HG03575 (cell line): ENCODE measurements at regions not wholly inside any gene's neighbourhood (a gene's known extent, or its start where the extent isn't known, plus 50 kb on each side); places are given as distances from the start of the nearest gene placed in this dataset.
A peak's percentile ranks its signal among the peaks of the same experiment; 100 is the strongest.

Experiments used
- ATAC-seq: cut with Tn5 transposase; IDR thresholded peaks from one replicate; pipeline ENCODE4 v1.9.1; 2021; ENCODE audit not compliant: unreplicated experiment, insufficient number of reproducible peaks, low FRiP score; ENCODE audit errors: extremely low read depth

GRCh38 chr22:25388866-25389540 is 169.6 kb downstream of the CRYBB2 start:
- ATAC-seq: no peak

- no peak for ATAC-seq
Observed at GRCh38 chr22:25389541-25389919, 170.1 kb downstream of the CRYBB2 start.

GRCh38 chr22:25390297-25391240 is 171.1 kb downstream of the CRYBB2 start:
- ATAC-seq: no peak

- ATAC-seq: no peak
Observed at GRCh38 chr22:25392584-25392983, 171.9 kb upstream of the GRK3 start.

- no peak for ATAC-seq
Observed at GRCh38 chr22:25393121-25393805, 171.2 kb upstream of the GRK3 start.

- no peak for ATAC-seq
Observed at GRCh38 chr22:25395468-25395867, 169.0 kb upstream of the GRK3 start.

GRCh38 chr22:25395915-25396314 is 168.6 kb upstream of the GRK3 start:
- ATAC-seq: no peak

- no peak for ATAC-seq
Observed at GRCh38 chr22:25396615-25397200, 167.8 kb upstream of the GRK3 start.

- no peak for ATAC-seq
Observed at GRCh38 chr22:25397616-25398015, 166.9 kb upstream of the GRK3 start.

GRCh38 chr22:25398591-25399062 is 165.8 kb upstream of the GRK3 start:
- peak; percentile 50 for ATAC-seq

GRCh38 chr22:25399649-25400151 is 164.8 kb upstream of the GRK3 start:
- no peak for ATAC-seq

GRCh38 chr22:25402160-25402500 is 162.3 kb upstream of the GRK3 start:
- ATAC-seq: no peak

- no peak for ATAC-seq
Observed at GRCh38 chr22:25402501-25403283, 161.8 kb upstream of the GRK3 start.

GRCh38 chr22:25403284-25403810 is 161.1 kb upstream of the GRK3 start:
- ATAC-seq: no peak

- ATAC-seq: no peak
Observed at GRCh38 chr22:25403811-25404471, 160.5 kb upstream of the GRK3 start.

GRCh38 chr22:25404556-25404927 is 159.9 kb upstream of the GRK3 start:
- no peak for ATAC-seq

GRCh38 chr22:25404928-25405816 is 159.3 kb upstream of the GRK3 start:
- no peak for ATAC-seq
